Right lobe of liver (tissue), 6 donors: ENCODE measurements at regions not wholly inside any gene's neighbourhood (a gene's known extent, or its start where the extent isn't known, plus 50 kb on each side); places are given as distances from the start of the nearest gene placed in this dataset.

Experiments
- ATAC-seq, 4 donors: fragments of 200-7000 bp; cut with Tn5 transposase; one replicate each; pipeline ENCODE4 v1.9.1; 2020; ENCODE audit warnings: mild to moderate bottlenecking in 4 of 4, moderate library complexity in 4 of 4
- DNase-seq, 3 donors: peaks; one replicate each; pipeline ENCODE4 v3.0.0-alpha.2; 2020
- H3K27ac ChIP-seq, 3 donors: fragments of 200-600 bp; one replicate each; pipeline ENCODE4 v1.8.0; 2022
- H3K27me3 ChIP-seq, 2 donors: fragments of 200-600 bp; one replicate each; pipeline ENCODE4 v1.8.0; 2022
- H3K36me3 ChIP-seq, 4 donors: fragments of 200-600 bp; sonication (generic) in 1 of 4; one replicate each; pipeline versions ENCODE4 v1.5.1 to v1.8.0; 2017 to 2022; ENCODE audit warnings: control low read depth in 1 of 4
- H3K4me1 ChIP-seq, 4 donors: fragments of 200-600 bp; sonication (generic) in 1 of 4; one replicate each; pipeline versions ENCODE4 v1.5.1 to v1.8.0; 2017 to 2022; ENCODE audit warnings: control low read depth in 1 of 4
- H3K4me3 ChIP-seq, 3 donors: fragments of 200-600 bp; one replicate each; pipeline ENCODE4 v1.8.0; 2022
- H3K9me3 ChIP-seq, 4 donors: fragments of 200-600 bp; sonication (generic) in 1 of 4; one replicate each; pipeline versions ENCODE4 v1.5.1 to v1.8.0; 2017 to 2022; ENCODE audit warnings: control low read depth in 1 of 4
- POLR2A ChIP-seq: fragments of 450-650 bp; IDR thresholded peaks from one replicate; pipeline ENCODE4 v1.6.1; 2017; ENCODE audit warnings: antibody characterized with exemption, mild to moderate bottlenecking
- WGBS: methylation state at CpG from one replicate; pipeline ENCODE4 v1.1.6; 2018; ENCODE audit warnings: low coverage, low lambda C conversion rate; ENCODE audit not compliant: insufficient coverage; ENCODE audit errors: missing lambda C conversion rate; 5-methylcytosine and 5-hydroxymethylcytosine counted together
- intact Hi-C, 2 donors: fragments of 100-400 bp; cut with DNase I; formaldehyde crosslinking; loops; one replicate each; pipeline versions ENCODE4 v1.11.2 to v1.14.1; 2022
- TF ChIP-seq, protein P1 (sequence below), 4 donors: fragments of 200-600 bp in 3 of 4; fragments of 450-650 bp in 1 of 4; IDR thresholded peaks; one replicate each; pipeline versions ENCODE4 v1.5.1 to v1.8.0; 2016 to 2022; ENCODE audit warnings: antibody characterized with exemption in 4 of 4, mild to moderate bottlenecking in 2 of 4
- donor health status: DM: no; HTN: yes; CAD: no.
- donor health status: DM: no; HTN: no; CAD: no.
- donor health status: DM: no; HTN: no; CAD: no.
- donor health status: DM: no; HTN: yes; CAD: no.
- donor health status: DM: no; HTN: yes; CAD: no.

DNA sequence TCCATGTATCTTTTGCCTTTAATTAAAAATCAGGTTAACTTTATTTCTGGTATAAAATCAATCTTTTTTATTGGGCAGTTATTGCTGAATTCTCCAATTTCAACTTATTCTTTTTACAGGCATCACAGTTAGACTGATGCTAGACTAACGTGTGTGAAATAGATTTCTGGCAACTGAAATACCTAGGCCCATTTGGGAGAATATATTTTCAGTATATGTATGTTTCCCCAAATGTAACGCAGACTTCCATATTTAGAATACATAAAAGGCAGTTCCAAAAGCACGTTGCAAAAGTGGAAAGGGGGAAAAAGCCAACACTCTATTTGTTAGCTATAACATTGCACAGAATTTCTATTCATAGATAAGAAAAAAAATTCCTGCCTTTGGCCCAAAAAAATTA, 297.0 kb downstream of the ATP23 start:
- Histone ChIP-seq H3K4me1 (no peaks in the 10 kb centered on the region), H3K27me3 (no peaks in the 10 kb centered on the region), H3K4me3 (no peak overlapping the region), H3K36me3 (no peaks in the 10 kb centered on the region), H3K9me3 (no peaks in the 10 kb centered on the region), H3K27ac (no peak overlapping the region)
- 28% methylated on average over 3 of the region's 3 CpGs for WGBS
- ATAC-seq (no peak), DNase-seq (no peak)
- intact Hi-C loops = no loop called here
- TF ChIP-seq, protein P1, sequence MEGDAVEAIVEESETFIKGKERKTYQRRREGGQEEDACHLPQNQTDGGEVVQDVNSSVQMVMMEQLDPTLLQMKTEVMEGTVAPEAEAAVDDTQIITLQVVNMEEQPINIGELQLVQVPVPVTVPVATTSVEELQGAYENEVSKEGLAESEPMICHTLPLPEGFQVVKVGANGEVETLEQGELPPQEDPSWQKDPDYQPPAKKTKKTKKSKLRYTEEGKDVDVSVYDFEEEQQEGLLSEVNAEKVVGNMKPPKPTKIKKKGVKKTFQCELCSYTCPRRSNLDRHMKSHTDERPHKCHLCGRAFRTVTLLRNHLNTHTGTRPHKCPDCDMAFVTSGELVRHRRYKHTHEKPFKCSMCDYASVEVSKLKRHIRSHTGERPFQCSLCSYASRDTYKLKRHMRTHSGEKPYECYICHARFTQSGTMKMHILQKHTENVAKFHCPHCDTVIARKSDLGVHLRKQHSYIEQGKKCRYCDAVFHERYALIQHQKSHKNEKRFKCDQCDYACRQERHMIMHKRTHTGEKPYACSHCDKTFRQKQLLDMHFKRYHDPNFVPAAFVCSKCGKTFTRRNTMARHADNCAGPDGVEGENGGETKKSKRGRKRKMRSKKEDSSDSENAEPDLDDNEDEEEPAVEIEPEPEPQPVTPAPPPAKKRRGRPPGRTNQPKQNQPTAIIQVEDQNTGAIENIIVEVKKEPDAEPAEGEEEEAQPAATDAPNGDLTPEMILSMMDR (IDR thresholded peaks at IDR 0.05) = no peak
- TF ChIP-seq POLR2A = no peak

DNA sequence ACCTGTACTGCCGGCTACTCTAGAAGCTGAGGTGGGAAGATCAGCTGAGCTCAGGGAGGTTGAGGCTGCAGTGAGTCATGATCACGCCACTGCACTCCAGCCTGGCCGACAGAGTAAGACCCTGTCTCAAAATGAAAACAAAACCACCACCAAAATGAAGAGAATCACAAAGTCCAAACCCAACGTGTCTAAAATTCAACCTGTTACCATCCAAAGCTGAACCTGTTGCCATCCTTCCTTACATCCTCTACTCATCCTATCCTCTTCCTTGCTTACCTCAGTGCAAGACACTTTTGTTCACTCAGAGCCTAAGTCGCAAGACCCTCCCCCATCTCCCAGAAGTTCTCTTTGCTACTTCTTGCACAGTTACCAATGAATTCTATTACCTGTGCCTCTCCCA, 299.7 kb downstream of the ATP23 start:
- Histone ChIP-seq H3K4me1 (no peaks in the 10 kb centered on the region), H3K9me3 (no peaks in the 10 kb centered on the region), H3K27me3 (no peaks in the 10 kb centered on the region), H3K4me3 (no peak overlapping the region), H3K36me3 (no peaks in the 10 kb centered on the region), H3K27ac (no peak overlapping the region)
- intact Hi-C loops = no loop called here
- no peak for DNase-seq
- 78% methylated on average over 3 of the region's 5 CpGs for WGBS
- ATAC-seq = no peak
- TF ChIP-seq POLR2A = no peak
- TF ChIP-seq, protein P1 (IDR thresholded peaks at IDR 0.05) = no peak

DNA sequence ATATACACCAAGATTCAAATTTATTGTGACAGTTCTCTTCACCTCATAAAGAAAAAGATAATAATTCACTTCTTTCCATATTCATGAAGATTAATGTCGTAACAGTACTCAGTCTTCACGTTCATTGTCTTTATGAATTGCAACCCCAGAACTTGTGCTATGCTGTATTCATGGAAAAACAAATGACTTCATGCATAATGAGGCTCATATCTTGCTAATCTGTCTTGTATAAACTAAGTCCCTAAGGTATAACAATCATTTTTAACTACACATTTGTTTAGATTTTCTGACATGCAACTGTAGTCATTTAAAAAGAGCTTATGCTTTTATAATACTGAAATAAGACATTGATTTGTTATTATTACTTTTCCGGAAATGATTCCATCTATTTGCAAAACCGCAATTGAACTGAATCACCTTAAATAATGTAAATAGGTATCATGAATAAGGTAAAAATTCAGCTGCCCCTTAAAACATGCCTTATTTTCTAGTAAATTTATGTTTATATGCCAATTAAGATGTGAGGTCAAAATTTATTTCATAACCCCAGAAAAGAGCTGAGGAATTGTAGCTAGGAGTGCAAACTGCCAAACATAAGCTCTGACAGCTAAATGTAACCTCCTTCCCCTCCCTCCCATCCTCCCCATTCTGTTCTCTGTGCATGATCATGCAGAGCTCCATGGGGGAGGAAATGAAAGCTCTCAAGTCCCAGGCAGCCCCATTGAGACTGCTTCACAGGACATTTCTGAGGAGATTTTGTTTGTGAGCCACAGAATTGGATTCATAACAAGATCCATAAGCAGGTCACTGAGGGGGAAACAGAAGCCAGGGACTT, 301.6 kb downstream of the ATP23 start:
- Histone ChIP-seq H3K9me3 (no peaks in the 10 kb centered on the region), H3K27me3 (no peaks in the 10 kb centered on the region), H3K4me3 (no peak overlapping the region), H3K36me3 (no peaks in the 10 kb centered on the region), H3K4me1 (no peaks in the 10 kb centered on the region), H3K27ac (no peak overlapping the region)
- DNase-seq (no peak), ATAC-seq (no peak)
- intact Hi-C loops = no loop called here
- TF ChIP-seq, protein P1 (IDR thresholded peaks at IDR 0.05) = no peak
- TF ChIP-seq POLR2A = no peak
- 35% methylated on average over 4 of the region's 4 CpGs for WGBS

DNA sequence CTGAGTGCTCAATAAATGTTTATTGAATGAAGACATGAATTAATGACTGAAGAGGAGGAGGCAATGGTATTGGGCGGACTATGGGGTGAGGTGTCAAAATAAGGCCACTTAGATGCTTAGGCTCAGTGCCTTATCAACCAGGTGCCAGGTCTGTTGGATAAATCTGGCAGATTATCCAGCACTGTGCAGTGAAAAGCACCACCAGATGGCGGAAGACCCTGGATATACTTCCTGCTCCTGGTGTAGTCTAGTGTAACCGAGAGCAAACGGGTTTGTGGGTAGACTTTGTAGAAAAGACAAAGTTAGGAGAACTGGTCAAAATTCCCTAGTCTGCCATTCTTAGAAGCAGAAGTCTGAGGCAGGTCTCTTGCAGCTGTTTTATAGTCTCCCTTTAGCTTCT, 306.3 kb downstream of the ATP23 start:
- no peak for TF ChIP-seq POLR2A
- TF ChIP-seq, protein P1 (IDR thresholded peaks at IDR 0.05) = no peak
- ATAC-seq = no peak
- H3K4me1 ChIP-seq = no peaks in the 10 kb centered on the region
- no peak overlapping the region for H3K4me3 ChIP-seq
- no peaks in the 10 kb centered on the region for H3K27me3 ChIP-seq
- DNase-seq = no peak
- 66% methylated on average over 4 of the region's 4 CpGs for WGBS
- intact Hi-C loops = no loop called here
- no peaks in the 10 kb centered on the region for H3K36me3 ChIP-seq
- H3K9me3 ChIP-seq = no peaks in the 10 kb centered on the region
- no peak overlapping the region for H3K27ac ChIP-seq
